ENCODE measurements at regions not wholly inside any gene's neighbourhood (a gene's known extent, or its start where the extent isn't known, plus 50 kb on each side); places are given as distances from the start of the nearest gene placed in this dataset.

DNA sequence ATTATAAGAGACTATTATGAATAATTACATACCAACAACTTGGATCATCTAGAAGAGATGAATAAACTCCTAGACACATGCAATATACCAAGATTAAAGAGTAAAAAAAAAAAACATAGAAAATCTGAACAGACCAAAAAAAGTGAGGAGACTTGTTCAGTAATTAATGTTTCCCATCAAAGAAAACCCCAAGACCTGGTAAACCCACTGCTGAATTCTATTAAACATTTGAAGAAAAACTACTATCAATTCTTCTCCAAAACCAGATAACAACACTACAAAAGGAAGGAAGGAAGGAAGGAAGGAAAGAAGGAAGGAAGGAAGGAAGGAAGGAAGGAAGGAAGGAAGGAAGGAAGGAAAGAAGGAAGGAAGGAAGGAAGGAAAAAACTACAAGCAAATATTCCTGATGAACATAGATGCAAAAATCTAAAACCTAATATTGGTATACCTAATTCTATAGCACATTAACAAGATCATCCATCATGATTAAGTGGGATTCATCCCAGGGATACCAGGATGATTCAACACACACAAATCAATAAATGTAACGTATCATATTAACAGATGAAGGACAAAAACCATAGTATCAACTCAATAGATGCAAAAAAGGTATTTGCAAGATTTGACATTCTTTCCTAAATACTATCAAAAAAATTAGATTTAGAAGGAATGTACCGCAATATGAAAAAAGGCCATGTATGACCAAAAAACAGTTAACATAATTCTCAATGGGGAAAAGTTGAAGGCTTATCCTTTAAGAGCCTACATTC, 445.5 kb downstream of the KCNH5 start:
- DNase-seq: no peak

- no peak for DNase-seq
Measured at GRCh38 chr14:62602712-62603111, 442.5 kb downstream of the KCNH5 start.

GRCh38 chr14:62604524-62604923, 440.7 kb downstream of the KCNH5 start:
- no peak for DNase-seq

DNA sequence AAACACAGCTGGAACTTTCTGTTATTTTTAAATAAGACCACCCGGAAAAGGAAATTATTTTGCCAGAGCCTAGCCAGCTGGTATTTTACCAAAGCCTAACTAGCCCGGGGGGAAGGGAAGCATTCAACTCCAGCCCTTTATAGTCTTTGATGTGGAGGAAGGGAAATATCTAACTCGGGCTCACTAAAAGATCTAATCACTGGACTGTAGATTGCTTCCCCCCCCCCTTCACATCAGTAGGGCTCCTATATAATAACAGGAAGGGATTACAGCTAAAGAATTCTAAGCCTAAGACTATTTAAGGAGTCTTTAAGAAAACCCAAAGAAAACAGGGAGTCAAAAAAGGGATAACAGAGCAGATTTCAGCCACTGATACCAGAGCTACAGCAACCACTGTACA, 431.1 kb downstream of the KCNH5 start:
- DNase-seq: no peak

GRCh38 chr14:62616668-62617067, 428.6 kb downstream of the KCNH5 start:
- DNase-seq: no peak

GRCh38 chr14:62626416-62626815, 418.8 kb downstream of the KCNH5 start:
- DNase-seq: no peak

GRCh38 chr14:62629176-62629725, 416.0 kb downstream of the KCNH5 start:
- no peak for DNase-seq

- no peak for DNase-seq
Measured at GRCh38 chr14:62631176-62631575, 414.1 kb downstream of the KCNH5 start.

DNA sequence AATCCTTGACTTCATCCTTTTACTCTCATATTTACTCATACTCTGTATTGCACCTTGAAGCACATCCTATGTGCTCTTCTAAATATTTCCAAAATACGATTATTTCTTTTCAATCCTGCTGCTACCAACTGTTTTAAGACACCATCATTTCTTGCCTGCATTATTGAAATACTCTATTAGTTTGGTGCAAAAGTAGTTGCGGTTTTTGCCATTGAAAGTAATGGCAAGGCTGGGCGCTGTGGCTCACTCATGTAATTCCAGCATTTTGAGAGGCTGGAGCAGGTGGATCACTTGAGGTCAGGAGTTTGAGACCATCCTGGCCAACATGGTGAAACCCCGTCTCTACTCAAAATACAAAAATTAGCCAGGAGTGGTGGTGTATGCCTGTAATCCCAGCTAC, 412.5 kb downstream of the KCNH5 start:
- DNase-seq: no peak

- no peak for DNase-seq
Measured at GRCh38 chr14:62645649-62646048, 399.6 kb downstream of the KCNH5 start.

Measured in activated CD4-positive, CD25-positive, alpha-beta regulatory T cell (primary cell).